GM21360 (cell line): ENCODE measurements at regions not wholly inside any gene's neighbourhood (a gene's known extent, or its start where the extent isn't known, plus 50 kb on each side); places are given as distances from the start of the nearest gene placed in this dataset.

Experiments used
- ATAC-seq: cut with Tn5 transposase; IDR thresholded peaks from one replicate; pipeline ENCODE4 v1.9.1; 2021; ENCODE audit warnings: mild to moderate bottlenecking, moderate library complexity; ENCODE audit not compliant: unreplicated experiment

DNA sequence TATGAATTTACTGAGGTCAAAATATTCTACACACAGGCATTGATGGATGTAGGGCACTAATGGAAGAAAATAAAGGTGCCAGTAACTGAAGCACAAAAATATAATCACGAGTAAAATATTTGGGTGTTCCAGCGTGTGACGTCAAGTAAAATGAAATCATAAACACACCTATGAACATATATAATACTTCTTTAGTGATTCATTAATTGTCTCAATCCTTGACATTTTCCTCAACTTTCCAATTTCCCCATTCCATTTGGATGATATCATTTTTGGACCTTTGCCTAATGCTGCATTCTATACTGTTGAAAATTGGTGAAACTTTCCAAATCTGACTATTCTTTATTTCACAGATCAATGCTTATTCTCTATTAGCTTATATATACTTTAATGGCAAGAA, 649.3 kb downstream of the GALC start:
- no peak for ATAC-seq

- no peak for ATAC-seq
These were observed 657.8 kb downstream of the GALC start for GRCh38 chr14:87334997-87335685.

- no peak for ATAC-seq
These were observed 661.0 kb downstream of the GALC start for GRCh38 chr14:87331991-87332390.

DNA sequence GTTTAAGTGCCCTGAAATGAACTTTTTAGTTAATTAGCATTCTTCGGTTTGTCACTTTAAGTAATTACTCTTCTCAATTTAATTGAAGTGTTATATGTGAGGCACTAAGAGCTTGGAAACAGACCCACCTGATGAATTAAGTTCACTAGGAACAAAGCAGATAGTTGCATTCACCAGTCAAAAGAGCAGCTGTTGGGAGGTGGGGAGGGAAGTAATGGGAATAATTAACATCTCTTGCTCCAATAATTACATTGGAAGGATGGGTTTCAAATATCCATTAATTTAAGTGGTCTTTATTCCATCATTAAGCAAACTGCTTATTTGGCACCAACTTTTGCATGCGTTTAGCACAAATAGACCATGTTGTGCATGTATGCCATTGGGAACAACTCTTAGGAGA, 667.2 kb downstream of the GALC start:
- ATAC-seq = no peak

- ATAC-seq = no peak
These were observed 669.8 kb downstream of the GALC start for GRCh38 chr14:87323191-87323590.

DNA sequence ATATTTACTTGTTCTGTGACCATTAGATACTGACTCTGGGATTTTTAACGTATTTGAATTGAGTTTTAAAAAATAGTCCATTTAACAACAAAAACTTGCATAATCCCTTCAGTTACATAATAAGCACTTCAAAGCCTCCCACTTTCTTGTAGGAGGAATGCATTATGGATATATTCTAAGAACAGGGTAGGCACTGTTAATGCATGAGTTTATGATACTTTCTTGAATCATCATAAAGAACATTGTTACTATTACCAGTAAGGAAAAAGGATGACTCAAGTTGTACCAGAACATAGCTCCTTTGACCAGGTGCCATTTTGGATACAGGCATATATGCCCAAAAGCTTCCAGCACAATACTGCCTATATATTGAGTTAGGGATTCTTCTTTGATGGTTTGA, 671.4 kb downstream of the GALC start:
- ATAC-seq = no peak

- no peak for ATAC-seq
These were observed 680.1 kb downstream of the GALC start for GRCh38 chr14:87312894-87313205.

DNA sequence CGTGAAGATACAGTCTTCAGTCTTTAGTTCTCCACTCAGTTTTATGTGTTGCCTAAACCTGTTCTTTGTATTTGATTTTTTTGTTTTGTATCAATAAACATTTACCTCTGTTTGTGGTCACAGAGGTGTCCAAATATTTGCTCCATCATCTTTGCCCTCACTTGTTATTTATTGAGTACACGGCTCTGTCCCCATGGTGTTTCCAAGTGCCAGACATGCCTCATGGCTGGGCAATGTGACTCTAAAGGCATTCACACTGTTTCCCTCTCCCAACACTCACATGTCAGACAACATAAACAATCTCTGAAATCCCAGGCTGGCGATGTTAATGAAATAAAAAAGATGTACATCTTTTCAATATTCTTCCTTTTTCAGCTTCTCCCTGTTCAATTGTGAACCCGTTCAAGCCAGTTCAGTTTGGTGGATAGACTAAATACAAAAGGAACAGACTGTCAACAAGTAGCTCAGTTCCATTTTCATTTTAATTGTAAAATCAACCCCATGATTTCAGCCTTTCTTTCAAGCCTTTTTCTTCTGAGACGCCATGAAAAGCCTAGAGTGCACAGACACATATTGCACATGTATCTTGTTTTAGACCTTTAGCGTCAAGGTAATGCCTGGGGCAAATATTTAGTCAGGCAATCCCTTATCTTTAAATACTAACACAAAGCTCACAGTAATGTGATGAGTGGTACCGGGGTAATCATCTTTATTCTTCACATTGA, 680.7 kb downstream of the GALC start:
- ATAC-seq = no peak

DNA sequence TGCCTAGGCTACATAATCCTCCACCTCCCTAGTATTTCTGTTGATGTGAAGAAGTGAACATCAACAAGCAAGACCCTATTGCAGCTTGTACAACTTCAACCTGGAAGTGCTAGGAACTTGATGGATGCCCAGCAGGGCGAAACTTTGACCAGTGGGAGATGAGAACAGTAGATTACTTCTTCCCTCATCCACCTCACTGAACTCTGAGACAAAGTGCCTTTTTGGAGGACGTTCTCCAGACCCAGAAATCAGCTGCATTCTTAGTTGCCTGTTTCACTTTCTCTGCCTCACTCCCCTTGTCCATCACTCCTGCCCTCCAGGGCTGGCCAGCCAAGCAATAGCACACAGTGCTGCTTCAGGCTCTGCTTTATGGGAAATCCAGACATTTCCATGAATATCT, 683.4 kb downstream of the GALC start:
- ATAC-seq = no peak

DNA sequence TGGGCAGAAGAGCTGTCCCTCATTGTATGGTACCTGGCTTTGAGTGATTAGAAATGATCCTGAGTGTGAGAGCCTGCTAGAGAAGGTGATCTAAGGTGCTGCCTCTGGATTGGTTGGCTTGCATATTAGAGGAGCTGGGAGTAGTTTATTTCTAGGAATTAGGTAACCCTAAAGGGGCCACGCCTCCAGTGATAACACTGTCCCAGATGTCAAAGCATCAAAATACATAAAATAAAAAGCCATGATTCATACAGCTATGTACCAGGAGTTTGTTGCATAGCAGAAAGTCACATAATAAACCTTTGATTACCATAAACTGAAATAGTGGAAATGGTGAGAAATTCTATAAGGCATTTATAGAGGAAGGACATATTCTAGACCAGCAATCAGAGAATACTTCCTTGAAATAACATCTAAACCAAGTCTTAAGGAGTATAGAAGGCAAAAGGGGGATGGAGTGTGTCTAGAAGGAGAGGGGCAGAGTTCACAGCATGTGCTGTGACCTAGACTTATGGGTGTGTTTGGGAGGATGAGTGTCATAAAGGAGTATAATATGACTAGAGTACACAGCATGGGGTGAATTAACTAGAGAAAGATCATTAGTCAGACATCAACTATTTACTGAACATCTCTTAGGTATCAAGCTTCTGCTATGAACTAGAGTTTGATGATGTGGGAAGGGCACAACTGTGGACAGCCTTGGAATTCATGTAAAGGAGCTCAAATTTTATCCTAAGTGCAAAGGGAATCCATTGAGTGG, 686.4 kb downstream of the GALC start:
- ATAC-seq = no peak

GRCh38 chr14:87305345-87305744, 687.6 kb downstream of the GALC start:
- no peak for ATAC-seq

DNA sequence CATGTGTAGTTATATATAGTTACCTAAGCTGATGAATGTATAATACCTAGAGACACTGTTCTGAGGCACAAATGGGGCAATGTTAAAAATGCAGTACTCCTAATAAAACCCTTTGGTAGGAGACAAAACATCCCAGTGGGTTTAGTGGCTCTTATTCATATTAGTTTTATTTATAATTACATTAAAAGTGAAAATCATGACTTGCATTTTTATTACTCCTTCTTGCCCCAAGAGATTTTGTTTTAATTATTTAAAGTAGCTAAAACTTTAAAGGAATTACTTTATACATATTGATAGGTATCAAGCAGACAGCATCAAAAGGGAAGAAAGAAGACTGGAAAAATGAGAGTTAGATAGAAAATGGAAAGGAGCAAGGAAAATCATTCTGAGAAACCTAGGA, 688.6 kb downstream of the GALC start:
- ATAC-seq = no peak

- no peak for ATAC-seq
These were observed 706.2 kb downstream of the GALC start for GRCh38 chr14:87286826-87287225.

- ATAC-seq = no peak
These were observed 706.8 kb downstream of the GALC start for GRCh38 chr14:87286191-87286590.

DNA sequence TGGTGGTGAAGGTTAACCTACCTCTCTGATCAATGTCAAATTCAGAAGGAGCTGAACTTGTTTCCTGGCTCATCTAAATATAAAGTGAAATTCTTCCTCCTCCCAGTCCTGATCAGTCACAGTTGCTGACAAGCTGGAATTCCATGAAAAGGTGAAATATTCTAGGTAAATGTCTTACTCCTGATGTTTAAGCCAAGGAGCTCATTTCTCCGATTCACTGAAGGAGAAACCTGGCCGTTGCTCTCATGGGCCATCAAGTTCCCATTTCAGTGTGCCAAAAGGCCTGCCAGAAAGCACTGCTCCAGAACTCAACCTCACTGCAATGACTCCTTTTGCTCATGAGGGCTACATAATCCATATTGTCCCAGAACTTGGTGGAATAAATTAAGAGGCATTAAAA, 707.5 kb downstream of the GALC start:
- ATAC-seq = no peak

GRCh38 chr14:87283547-87283946, 709.4 kb downstream of the GALC start:
- no peak for ATAC-seq

DNA sequence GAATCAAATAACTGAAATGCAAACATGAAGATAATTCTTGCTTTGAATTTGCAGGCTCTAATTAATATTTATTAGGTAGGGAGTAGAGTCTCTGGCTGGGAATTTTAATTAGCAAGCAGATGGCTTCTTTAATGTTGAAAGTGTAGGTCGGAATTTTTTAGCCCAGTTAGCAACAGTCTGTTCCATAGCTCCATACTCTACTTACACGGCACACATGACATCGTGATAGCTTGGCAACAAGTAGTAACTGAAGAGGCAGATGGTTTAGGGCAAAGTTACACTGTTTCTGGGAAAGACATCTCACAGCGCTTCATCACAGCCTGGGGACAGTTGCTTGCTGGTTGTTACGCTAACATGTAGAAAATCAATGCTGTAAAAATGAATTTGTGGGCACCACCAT, 710.7 kb downstream of the GALC start:
- ATAC-seq = no peak

DNA sequence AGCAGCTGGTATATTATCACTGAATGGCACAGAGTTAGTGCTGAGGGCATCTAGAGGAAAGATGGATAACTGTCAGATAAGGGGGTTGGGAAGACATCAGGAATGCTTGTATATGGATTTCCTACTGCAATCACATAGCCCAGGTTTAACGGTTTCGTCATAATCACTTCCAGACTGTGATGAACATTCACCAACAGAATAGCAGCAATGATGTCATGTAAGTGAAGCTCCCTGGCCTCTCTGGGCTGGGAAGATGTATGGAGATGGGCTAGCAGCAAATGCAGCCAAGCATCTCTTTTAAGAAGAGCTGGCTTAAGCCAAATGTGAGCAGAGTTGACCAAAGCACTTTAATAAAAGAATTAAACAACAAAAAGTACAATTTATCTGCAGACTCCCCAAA, 714.6 kb downstream of the GALC start:
- no peak for ATAC-seq

GRCh38 chr14:87271331-87271730, 721.7 kb downstream of the GALC start:
- no peak for ATAC-seq

DNA sequence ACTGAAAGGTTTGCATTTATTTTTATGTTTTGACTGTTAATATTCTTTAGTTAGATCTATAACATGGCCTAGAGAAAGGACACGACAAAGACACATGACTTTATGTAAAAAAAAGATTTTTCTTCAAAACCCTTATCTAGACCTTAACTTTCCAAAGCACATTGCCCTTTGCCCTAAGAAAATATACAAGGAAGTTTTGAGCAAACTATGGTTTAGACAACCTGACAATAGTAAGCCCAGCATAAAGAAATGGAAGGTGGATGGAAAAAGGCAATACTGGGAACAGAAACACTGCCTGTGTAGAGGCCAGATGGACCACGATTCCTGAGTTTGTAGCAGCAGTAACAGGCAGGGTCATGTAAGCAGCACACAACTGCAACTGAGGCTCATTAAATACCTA, 724.0 kb downstream of the GALC start:
- ATAC-seq = no peak

GRCh38 chr14:87264796-87265195, 728.2 kb downstream of the GALC start:
- no peak for ATAC-seq

DNA sequence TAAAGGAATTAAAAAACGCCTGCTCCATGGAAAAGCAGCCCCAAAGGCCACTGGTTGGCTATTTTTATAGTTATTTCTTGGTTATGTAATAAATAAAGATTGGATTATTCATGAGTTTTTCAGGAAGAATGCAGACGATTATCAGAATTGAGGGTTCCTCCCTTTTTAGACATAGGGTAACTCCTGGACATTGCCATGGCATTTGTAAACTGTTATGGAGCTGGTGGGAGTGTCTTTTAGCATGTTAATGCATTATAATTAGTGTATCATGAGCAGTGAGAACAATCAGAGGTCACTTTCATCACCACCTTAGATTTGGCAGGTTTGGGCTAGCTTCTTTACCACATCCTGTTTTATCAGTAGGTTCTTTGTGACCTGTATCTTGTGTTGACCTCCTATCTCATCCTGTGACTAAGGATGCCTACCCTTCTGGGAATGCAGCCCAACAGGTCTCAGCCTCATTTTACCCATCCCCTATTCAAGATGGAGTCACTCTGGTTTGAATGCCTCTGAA, 728.7 kb downstream of the GALC start:
- ATAC-seq = no peak
